K562 (cell line): ENCODE measurements at regions not wholly inside any gene's neighbourhood (a gene's known extent, or its start where the extent isn't known, plus 50 kb on each side); places are given as distances from the start of the nearest gene placed in this dataset.

Experiments used
- ETV5 ChIP-seq: sonication (generic); formaldehyde crosslinking; IDR thresholded peaks from 2 replicates; pipeline ENCODE4 v1.4.0; 2020; ENCODE audit warnings: low read depth, mild to moderate bottlenecking, missing genetic modification reagents
- GATAD2A ChIP-seq: fragments of 450-650 bp; IDR thresholded peaks from 2 replicates; pipeline ENCODE4 v1.6.1; 2017
- POLR2A ChIP-seq: fragments of 450-650 bp; conservative IDR thresholded peaks from 2 replicates; pipeline ENCODE4 v1.6.1; 2016
- PYGO2 ChIP-seq: fragments of 450-650 bp; IDR thresholded peaks from 2 replicates; pipeline ENCODE4 v1.6.1; 2016; ENCODE audit warnings: mild to moderate bottlenecking, missing genetic modification characterization, moderate library complexity, missing compliant biosample characterization
- RUNX1 ChIP-seq: sonication (generic); IDR thresholded peaks from 2 replicates; pipeline ENCODE4 v1.6.1; 2016; ENCODE audit warnings: antibody characterized with exemption, low read depth
- SMC3 ChIP-seq: conservative IDR thresholded peaks from 2 replicates; pipeline ENCODE4 v1.6.1; 2011; ENCODE audit warnings: low read depth, low read length, improper control_type of control experiment; ENCODE audit not compliant: insufficient read depth
- TF ChIP-seq, protein P1 (sequence below), 2 experiments: fragments of 450-650 bp in 1 of 2; sonication (generic) in 1 of 2; formaldehyde crosslinking in 1 of 2; IDR thresholded peaks in 1 of 2; conservative IDR thresholded peaks in 1 of 2; 2 replicates each; pipeline versions ENCODE4 v1.6.1 to v1.8.1; 2016 to 2023; ENCODE audit warnings: mild to moderate bottlenecking in 2 of 2, moderate library complexity in 2 of 2, inconsistent platforms in 1 of 2, missing genetic modification reagents in 1 of 2
- TF ChIP-seq, protein P2 (sequence below): sonication (generic); formaldehyde crosslinking; IDR thresholded peaks from 2 replicates; pipeline ENCODE4 v1.8.1; 2023; ENCODE audit warnings: mild to moderate bottlenecking, missing genetic modification reagents

DNA sequence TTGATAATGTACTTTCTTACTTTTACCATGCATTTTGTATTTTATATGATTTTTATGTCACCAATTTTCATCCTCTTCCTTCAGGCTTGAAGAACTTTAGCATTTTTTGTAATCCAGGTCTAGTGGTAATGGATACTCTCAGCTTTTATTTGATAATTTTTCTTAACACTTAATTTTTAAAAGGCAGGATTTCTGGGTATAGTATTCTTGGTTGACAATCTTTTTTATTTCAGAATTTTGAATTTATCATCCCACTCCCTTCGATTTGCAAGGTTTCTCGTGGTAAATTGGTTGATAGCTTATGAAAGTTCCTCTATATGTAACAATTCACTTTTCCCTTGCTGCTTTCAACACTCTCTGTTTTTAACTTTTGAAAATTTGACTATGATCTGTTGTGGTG, 363.7 kb downstream of the HTR7 start:
- TF ChIP-seq RUNX1 (no peak), ETV5 (CRISPR knock-in tag) (no peak), PYGO2 (no peak), SMC3 (no peak), POLR2A (no peak), GATAD2A (no peak)
- TF ChIP-seq, protein P1, sequence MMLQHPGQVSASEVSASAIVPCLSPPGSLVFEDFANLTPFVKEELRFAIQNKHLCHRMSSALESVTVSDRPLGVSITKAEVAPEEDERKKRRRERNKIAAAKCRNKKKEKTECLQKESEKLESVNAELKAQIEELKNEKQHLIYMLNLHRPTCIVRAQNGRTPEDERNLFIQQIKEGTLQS (IDR thresholded peaks at IDR 0.05), result no peak
- TF ChIP-seq, protein P1 (CRISPR knock-in tag; conservative IDR thresholded peaks at IDR 0.05), result no peak
- TF ChIP-seq, protein P2, sequence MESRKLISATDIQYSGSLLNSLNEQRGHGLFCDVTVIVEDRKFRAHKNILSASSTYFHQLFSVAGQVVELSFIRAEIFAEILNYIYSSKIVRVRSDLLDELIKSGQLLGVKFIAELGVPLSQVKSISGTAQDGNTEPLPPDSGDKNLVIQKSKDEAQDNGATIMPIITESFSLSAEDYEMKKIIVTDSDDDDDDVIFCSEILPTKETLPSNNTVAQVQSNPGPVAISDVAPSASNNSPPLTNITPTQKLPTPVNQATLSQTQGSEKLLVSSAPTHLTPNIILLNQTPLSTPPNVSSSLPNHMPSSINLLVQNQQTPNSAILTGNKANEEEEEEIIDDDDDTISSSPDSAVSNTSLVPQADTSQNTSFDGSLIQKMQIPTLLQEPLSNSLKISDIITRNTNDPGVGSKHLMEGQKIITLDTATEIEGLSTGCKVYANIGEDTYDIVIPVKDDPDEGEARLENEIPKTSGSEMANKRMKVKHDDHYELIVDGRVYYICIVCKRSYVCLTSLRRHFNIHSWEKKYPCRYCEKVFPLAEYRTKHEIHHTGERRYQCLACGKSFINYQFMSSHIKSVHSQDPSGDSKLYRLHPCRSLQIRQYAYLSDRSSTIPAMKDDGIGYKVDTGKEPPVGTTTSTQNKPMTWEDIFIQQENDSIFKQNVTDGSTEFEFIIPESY (CRISPR knock-in tag), result no peak
